COLO668 (cell line): ENCODE measurements at regions not wholly inside any gene's neighbourhood (a gene's known extent, or its start where the extent isn't known, plus 50 kb on each side); places are given as distances from the start of the nearest gene placed in this dataset.

ENCODE experiments used
- DNase-seq: peaks from one replicate; lab custom pipeline; 2025; ENCODE audit not compliant: unreplicated experiment; lab: John Stamatoyannopoulos, UW

DNA sequence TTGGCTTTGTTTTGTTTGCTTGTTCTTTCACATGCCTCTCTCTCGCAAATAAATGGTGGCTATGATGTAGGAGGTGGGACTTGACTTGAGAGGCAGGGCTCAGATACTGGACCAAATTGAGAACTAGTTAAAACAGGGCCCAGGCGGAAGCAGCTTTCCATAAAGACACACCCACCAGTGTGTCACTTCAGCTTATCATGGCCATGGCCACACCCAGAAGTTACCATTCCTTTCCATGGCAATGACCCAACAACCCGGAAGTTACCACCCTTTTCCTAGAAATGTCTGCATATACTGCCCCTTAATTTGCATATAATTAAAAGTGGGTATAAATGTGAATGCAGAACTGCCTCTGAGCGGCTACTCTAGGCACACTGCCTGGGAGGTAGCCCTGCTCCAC, 62.6 kb upstream of the CNTN4 start:
- no peak for DNase-seq

DNA sequence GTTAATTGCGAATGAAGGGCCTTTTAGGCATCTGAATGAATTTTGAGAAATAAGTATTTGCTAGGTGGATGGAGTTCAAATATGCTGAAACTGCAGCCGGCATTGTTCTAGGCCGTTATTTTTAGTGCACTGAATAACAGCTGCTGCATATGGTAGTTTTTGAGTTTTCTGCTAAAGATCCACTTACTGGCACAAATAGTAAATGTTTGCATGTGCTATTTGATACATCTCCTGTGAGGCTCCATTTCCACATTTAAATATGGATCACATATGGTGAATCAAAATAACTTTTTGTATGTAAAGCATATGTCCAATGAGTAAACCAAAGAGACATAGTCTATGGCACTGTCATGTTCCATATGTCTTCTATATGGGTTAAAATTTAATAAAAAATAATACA, 56.7 kb upstream of the CNTN4 start:
- no peak for DNase-seq
